Effector CD4-positive, alpha-beta T cell (primary cell): ENCODE measurements at regions not wholly inside any gene's neighbourhood (a gene's known extent, or its start where the extent isn't known, plus 50 kb on each side); places are given as distances from the start of the nearest gene placed in this dataset.

ENCODE experiments used
- DNase-seq: peaks from one replicate; pipeline ENCODE4 v3.0.0-alpha.2; 2020

DNA sequence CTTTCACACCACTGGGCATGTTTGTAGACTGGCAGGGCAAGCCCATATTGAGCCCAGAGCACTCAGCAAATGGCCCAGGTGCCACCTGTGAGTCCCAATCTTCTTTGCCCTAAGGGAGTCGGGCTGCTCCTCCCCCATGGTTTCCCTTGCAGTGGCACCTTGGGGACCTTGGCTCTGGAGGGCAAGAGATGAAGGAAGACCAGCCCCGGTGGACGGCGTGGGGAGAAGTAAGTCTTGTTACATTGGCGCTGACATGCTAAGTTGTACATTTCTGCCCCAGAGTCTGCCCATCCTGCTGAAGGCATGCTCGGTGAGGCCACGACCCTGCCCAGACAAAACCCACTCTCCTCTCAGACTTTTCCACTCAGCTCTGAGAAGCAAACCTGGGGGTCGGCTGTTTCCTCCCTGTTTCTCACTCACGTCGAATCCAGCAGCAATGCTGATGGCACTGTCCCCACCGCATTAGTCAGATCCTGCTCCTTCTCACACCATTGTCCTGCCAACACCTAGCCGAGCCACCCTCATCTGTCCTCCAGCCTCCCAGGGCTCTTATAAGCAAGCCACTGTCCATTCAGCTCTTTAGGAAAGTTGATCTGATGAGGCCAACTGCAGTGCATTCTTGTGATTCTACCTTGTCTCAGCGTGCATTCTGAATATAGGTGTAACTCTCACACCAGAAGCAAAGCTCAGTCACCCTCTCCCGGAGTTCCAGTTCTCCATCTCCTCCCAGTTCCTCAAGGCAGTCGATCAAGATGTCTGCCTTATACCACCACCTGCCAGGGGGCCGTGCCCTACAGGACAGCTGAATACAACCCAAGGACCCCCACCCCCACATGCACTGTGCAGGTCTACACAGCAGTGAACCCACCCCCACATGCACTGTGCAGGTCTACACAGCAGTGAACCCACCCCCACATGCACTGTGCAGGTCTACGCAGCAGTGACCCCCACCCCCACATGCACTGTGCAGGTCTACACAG, 827.1 kb downstream of the TBC1D22A start:
- no peak for DNase-seq

DNA sequence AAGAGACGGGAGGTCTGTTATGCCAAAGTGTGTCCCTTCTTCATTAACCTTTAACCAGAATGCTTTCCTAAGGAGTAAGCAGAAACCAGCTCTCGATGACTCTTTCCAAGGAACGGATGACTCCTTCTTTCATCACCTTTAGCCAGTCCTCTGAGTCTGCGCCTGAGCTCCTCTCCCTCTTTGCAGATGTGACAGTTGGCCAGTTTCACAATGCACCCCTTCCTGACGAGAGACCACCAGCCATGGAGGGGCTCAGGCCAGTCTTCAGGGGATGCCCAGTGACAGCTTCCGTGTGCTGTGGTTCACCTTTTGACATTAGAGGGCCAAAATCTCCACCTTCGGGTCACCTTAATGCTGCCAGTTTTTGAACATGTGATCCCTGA, 826.1 kb downstream of the TBC1D22A start:
- no peak for DNase-seq

DNA sequence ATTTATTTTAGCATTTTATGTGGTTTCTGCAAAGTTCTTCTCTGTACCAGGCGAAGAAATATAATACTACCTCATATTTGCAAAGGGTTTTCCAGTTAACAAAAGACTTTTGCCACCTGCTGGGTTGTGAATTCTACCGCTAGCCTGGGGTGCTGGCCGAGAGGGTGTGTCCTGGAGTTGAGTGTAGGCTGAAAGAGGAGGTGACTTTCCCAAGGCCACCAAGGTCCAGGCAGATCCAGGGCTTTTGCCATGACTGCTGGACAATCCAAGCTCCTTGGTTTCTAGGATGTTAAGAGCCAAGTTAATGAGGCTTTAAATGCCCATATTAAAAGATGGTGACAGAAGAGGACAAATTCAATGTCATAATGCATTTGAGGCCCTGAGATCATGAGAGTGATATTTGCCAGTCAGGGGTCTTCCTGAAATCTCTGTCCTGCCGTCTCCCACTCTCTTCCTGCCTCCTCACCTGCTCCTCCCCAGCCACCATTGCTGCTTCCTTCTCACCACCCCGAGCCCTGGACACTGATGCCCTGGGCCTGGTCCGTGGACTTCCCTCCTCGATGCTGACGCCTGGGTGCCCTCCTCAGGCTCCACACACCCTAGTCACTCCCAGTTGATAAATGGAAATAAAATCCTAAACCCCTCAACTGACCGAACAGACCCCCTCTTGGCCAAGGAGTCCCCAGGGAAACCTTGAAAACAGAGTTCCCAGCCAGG, 825.6 kb downstream of the TBC1D22A start:
- no peak for DNase-seq

DNA sequence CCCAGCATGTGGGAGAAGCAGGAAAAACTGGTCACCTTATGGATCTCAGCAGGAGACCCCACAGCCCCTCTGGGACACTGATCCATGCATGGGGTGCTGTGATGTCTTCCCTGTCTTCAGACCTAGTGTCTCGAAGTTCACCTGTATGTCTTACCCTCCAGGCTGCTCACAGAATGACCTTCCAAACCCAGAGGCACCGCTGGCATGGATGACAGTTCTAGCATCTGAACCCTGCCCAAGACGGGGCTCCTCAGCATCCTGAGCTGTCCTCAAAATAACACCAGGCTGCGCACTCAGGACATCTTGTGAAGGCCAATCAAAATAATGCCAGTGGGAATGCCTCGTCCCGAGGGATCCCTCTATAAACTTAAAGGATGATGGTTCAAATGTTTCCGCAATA, 824.9 kb downstream of the TBC1D22A start:
- no peak for DNase-seq

DNA sequence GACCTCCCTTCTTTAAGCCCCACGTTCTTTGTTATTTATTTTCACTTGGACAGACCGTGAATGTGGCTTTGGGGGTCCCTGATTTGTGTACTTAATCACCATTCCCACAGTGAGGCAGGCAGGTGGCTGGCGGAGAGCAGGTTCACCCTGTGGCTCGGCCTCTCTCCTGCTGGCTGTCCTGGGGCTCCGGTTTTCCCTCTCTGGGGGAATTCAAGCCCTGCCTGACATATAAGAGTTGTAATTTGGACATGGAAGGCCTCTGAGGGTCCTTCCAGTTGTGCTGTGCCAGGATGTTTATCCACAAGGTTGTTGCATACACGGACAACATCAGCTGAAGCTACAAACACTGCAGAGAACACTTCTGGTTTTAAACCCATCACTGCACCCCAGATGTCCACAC, 824.5 kb downstream of the TBC1D22A start:
- DNase-seq = no peak

DNA sequence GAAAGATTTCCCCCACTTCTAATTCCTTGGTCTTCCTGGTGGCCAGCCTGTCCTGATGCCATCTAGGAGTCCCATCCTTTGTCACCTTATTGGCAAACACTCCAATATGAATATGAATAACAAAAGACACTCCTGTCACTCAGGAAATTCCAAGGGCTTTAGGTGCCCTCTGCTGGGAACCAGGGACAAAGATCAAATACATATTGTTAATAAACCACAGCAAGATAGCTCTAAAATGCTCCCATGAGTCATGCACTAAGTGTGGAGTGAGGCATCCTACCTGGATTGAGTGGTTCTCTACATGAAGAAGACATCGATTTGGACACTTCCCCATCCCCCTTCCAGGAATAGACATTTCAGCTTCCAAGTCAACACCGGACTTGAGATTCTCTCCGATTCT, 823.6 kb downstream of the TBC1D22A start:
- no peak for DNase-seq

DNA sequence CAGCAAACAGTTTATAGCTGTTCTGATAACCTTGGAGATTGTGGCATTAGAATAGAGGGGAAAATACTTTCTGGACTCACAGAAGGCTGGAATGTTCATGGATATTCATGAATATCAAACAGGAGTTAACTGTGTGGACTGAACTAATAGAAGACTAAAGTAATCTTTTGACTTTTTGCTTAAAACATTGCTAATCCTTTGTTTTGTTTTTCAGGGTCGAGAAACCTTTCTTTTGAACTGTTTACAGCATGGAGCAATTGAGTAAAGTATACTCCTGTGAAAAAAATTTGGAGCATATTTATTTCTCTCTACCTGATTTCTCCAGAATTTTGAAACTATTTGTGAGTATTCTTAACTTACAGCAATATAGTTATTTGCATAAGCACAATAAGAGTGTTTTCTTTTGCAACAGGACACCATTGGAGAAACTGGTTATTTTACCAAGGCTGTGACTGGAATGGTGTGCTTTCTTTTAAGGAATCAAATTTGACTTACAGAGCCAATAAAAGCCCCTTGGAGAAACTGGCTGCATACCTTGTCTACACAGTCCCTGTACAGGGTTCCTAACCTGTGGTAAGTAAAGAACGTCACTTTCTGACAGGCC, 821.6 kb downstream of the TBC1D22A start:
- DNase-seq = no peak

DNA sequence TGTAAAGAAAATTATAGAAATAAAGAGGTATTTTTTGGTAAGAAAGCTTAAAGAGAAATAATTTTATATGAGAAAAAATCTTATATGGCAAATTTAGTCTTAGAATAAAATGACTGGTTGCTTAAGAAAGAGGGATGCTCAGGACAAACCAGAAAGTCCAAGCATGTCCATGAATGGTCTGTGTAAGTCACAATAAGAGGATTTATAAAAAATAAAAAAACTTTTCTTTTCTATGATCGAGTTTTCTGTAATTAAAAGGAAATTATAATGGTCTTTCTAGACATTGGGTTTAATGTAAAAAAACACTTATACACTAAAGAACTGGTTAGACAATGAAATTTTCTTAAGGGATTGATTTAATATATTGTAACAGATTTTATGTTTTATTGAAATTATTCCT, 819.6 kb downstream of the TBC1D22A start:
- DNase-seq = no peak

DNA sequence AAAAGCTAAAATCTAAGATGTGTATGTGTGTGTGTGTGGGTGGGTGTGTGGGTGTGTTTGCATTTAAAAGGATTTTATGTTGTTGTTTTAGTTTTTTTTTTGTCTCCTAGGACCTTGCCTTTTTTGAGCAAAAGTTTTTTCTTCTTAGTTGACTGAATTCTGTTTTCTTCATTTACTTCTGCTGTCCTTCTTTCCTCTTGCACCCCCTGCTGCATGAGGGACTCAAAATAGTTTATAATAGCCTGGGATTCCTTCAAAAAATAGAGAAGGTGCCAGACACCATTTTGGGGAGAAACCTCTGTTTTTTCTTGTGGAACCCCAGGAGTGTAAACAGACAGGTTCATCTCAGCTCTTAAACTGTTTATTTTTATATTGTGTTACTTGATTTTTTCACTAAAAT, 817.7 kb downstream of the TBC1D22A start:
- DNase-seq = no peak

DNA sequence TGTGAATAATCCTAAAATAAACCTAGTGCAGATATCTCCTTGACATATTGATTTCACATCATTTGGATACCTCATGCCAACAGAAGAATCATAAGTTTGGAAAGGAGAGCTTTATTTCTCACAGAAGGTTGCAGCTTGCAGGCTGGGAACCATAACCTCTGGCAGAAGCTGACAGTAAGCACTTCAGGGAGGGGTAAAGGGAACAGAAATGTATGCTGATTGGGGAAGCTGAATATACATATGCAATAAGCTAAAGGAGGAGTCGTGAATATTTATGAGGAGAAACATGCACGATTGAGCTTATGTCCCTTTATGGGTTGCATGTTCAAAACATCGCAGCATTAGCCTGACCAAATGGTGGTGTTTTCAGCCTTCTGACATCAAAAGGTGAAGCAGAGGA, 814.5 kb downstream of the TBC1D22A start:
- no peak for DNase-seq

DNA sequence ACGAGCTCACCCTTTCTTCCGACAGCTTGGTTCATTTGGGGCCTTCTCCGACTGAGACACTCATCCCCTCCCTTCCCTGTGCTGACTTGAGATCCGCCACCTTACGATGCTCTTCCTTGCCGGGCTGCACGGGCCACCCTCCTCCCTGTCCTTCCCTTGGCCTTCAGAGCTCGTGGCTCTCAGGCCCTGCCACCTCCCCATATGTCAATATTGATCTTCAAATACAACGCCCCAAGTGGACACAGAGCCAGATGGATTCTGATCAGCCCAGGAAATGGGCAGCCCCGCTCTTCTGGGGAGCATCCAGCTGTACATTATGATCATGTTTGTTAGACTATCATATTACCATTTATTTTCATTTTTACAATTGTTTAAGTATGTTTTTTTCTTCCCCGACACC, 812.8 kb downstream of the TBC1D22A start:
- no peak for DNase-seq

DNA sequence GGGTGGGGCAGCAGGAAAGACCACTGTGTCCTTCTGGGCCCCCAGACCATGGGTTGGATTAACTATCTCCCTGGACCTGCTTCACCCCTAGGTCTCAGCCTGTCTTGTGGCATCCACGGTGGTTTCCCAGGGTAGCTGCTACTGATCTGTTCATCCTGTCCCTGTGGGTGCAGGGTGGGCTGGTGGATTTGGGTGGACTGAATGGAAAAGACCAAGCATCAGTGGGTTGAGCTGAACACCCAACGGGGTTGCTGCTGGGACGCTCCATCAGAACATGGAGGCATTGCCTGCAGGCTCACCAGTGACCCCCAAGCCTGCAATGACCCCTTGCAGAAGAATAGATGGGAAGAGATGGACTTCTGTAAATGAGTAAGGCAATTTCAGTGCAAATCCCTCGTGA, 812.1 kb downstream of the TBC1D22A start:
- DNase-seq = no peak

DNA sequence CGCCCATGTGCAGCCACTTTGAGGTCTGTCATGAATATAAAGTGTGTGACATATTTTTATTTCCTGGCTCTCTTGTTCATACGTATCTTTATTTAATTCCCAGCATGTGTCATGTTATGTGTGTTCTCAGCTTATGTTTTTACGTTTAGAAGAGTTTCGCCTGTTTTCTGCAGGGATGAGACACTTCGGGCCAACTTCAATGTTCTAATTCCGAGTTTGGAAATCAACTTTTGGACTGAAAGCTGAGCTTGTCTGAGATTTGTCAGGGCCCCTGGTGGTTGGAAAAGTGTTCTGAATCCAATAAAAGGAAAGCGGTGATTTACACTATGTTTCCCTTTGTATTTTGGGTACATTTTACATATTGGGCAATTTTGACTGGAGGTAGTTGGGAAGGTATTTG, 810.7 kb downstream of the TBC1D22A start:
- no peak for DNase-seq

DNA sequence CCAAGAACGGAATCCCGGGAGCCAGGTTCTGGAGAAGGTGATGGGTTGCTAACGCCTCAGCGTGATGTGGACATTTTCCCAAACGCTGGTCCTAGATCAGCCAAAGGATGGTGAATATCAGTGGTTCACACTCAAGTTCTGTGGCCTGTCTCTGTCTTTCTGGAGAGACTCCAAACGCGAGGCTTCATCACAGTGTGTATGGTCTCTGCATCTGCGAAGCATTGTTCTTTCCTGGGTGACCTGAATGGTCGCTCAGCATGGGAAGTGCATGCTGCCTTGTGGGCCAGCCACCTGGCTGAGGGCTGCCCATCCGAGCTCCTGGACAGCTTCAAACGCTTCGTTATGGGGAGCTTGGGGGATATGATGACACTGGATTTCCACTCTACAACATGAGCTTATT, 810.0 kb downstream of the TBC1D22A start:
- no peak for DNase-seq

DNA sequence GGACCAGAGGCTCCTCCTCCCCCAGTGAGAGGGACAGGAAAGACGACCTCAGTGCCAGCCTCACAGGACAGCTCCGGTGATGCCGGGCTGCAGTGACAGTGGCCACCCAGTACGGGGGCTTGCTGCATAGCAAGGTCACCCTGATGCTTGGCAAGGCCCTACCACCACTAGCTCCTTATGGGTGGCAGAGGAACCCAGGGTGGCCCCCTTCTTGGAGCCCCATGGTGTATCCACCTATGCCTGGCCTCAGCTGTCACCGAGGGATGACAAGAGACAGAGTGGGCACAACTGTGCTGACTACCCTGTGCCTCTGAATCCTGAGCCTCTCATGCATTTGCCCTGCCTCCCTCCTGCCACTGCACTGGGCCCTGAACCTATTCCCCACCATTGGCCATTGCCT, 809.2 kb downstream of the TBC1D22A start:
- DNase-seq = no peak

DNA sequence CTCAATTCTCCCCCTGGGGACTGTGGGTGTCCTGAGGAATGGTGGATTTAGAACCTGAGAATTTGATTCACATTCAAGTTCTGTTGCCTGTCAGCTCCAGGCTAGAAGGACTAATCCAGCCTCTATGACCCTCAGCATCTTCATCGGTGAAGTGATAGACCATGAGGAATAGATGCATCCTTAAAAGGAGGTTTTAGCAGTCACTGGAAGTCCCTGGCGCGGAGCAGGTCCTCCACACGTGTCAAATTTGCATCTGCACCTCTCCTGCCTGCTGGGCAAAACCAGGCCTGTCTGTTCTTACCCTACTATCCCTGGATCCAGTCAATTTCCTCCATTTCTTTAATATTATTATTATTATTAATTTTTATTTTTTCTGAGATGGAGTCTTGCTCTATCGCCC, 808.4 kb downstream of the TBC1D22A start:
- DNase-seq = no peak

DNA sequence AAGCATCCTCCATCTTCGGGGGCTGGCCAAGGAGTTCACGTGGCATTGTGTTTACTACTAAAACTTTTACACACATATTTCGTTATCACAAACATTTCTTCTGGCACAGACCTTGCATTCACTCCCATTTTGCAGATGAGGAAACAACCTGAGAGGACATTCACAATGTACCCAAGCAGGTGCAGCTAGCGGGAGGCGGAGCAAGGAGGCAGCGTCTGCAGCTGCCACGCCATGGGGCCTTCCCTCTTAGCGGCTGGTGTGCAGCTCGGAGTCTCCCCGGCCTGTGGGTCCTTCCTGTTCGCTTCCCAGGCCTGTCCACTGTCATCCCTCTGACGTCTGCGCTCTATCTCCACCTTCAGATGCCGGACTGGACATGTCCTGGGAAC, 807.8 kb downstream of the TBC1D22A start:
- no peak for DNase-seq

DNA sequence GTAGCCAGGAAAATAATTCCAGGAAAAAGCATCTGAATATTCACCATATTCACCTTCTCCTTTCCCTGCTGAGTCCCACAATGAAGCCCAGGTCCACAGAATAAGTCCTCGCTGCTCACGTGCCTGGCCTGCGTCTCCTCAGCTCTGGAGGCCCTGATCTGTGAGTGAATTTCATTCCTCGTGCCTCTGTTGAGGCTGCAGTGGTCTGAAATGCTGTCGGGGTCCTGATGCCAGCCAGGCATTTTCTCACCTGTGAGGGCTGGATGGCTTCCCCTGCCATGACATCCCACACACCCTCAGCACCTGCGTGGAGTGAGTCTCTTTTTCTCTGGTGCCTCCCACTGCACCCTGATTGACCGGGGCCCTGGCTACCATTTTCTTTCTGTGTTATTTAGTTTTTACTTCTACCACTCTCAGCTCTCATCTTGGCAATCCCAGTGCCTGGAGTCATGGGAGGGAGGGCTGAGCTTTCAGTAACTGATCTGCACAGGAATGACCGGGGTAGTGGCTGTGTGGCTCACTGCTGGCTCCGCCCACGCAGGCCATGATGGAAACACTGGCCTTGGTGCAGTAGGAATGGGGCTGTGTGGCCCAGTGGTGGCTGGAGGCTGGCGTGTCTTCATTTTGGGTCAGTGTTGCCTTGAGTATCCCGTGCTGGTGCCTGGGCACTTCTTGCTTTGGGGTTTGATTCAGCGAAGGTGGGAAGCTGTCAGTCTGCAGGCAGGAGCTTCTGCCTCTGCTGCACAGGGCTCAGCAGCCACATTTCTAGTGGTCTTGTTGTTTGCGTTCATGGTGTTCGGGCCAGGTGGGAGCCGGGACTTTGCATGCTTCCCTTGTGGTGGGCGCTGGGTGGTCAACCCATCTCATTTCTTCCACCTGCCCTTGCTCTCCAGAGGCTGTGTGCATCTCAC, 807.2 kb downstream of the TBC1D22A start:
- no peak for DNase-seq

DNA sequence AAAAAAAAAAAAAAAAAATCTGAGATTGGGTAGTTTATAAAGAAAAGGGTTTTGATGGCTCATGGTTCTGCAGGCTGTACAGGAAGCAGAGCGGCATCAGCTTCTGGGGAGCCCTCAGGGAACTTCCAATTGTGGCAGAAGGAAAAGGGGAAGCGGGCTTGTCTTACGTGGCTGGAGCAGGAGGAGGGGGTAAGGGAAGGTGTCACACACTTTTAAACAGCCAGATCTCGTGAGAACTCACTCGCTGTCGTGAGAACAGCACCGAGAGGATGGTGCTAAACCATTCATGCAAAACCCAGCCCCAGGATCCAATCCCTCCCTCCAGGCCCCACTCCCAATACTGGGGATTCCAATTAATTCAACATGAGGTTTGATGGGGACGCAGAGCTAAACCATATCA, 806.2 kb downstream of the TBC1D22A start:
- no peak for DNase-seq

DNA sequence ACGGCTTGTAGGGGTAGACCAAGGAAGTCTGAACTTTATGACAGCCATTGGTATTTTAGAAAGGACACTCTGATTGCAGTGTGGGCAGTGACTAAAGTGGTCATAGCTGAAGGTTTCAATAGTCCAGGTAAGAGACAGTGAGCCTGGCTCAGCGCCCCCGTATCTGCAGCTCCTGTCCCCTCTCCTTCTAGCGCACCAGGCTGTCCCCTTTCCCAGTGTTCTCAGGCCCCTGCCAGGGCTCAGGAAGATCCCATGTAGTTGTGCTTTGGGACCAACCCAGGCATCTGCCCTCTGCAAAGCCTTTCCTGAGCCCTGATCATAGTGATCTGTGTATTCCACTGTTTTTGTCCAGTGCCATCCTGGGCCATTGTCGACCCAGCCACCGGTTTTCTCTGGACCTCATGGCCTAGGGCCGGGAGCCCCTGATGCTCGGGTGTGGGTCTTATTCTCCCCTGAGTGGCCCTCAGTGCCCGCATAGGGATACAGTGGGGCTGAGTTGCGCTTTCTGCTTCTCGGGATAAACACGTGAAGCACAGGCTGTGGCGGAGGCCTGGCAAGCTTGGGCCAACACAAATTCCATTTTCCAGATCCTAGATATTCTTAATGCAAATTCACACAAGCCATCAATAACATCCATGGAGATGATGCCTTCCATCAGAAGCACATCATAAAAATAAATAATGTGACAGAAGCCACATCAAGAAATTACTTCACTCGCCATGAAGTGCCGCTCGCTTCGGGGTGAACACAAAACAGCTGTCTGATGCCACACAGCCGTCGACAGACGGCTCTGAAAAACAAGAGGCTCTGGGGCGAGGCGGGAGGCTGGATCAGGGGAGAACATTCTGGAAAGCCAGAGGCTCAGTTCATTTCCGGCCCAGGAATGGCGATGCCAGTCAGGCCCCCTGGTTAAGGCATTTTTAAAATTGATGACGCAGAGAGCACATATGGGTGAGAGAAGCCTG, 805.0 kb downstream of the TBC1D22A start:
- no peak for DNase-seq

DNA sequence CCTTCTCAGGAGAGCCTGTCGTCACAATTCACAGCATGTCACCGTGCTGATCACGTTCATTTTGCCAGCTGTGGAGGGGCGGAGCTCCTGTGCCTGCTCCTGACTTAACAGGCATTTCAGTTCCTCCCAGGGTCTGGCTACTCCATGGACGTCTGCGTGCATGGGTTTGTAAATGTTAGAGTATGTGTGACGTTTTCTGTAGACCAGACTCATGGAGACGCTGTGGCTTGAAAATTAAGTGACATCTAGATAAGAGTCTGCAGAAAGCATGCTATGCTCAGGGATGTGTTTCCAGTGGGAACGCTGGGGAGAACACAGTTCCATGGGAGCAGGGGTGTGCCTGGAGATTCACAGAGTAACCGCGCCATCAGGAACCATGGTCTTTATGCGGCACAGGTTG, 804.0 kb downstream of the TBC1D22A start:
- DNase-seq = no peak

DNA sequence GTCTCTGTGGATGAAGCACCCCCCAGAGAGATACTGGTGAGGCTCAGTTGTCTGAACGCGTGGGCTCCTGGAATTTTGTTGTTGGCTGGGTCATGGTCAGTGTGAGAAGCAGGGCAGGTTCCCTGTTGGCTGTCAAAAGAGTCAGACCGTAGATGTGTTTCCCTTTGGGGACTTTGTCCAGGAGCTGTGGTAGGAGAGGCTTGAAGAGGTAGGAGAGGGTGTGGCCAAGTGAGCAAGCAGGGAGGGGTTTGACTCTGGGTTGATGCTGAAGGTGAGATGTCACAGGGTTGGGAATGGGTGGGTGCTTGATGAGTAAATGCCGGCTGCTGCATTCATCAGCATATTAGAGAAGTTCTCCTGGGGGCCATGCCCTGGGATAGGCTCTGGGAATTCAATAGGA, 803.2 kb downstream of the TBC1D22A start:
- no peak for DNase-seq
